ENCODE measurements at regions not wholly inside any gene's neighbourhood (a gene's known extent, or its start where the extent isn't known, plus 50 kb on each side); places are given as distances from the start of the nearest gene placed in this dataset.

DNA sequence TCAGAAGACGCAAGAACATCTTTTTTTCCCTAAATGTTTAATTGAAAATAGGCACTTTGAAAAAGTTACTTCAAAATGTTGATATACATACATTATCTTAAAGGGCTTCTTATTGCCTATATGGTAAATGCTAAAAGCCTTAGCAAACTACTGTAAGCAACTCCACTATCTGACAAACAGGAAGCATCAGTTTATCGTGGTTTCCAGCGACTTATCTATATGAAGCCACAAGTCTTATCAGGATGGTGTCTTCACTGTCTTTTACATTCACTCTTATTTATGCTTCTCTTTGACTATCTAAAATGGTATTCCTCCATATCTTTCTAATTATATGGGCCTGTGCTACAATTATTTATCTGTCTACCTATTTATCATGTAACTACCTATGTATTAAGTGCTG, 2091.9 kb downstream of the LRRC4C start:
- no peak for TF ChIP-seq POLR2AphosphoS5 (IDR thresholded peaks at IDR 0.05)
- TF ChIP-seq, protein P1, sequence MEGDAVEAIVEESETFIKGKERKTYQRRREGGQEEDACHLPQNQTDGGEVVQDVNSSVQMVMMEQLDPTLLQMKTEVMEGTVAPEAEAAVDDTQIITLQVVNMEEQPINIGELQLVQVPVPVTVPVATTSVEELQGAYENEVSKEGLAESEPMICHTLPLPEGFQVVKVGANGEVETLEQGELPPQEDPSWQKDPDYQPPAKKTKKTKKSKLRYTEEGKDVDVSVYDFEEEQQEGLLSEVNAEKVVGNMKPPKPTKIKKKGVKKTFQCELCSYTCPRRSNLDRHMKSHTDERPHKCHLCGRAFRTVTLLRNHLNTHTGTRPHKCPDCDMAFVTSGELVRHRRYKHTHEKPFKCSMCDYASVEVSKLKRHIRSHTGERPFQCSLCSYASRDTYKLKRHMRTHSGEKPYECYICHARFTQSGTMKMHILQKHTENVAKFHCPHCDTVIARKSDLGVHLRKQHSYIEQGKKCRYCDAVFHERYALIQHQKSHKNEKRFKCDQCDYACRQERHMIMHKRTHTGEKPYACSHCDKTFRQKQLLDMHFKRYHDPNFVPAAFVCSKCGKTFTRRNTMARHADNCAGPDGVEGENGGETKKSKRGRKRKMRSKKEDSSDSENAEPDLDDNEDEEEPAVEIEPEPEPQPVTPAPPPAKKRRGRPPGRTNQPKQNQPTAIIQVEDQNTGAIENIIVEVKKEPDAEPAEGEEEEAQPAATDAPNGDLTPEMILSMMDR (IDR thresholded peaks at IDR 0.05; ENCODE audit: poor library complexity, severe bottlenecking), result no peak
- TF ChIP-seq, protein P2, sequence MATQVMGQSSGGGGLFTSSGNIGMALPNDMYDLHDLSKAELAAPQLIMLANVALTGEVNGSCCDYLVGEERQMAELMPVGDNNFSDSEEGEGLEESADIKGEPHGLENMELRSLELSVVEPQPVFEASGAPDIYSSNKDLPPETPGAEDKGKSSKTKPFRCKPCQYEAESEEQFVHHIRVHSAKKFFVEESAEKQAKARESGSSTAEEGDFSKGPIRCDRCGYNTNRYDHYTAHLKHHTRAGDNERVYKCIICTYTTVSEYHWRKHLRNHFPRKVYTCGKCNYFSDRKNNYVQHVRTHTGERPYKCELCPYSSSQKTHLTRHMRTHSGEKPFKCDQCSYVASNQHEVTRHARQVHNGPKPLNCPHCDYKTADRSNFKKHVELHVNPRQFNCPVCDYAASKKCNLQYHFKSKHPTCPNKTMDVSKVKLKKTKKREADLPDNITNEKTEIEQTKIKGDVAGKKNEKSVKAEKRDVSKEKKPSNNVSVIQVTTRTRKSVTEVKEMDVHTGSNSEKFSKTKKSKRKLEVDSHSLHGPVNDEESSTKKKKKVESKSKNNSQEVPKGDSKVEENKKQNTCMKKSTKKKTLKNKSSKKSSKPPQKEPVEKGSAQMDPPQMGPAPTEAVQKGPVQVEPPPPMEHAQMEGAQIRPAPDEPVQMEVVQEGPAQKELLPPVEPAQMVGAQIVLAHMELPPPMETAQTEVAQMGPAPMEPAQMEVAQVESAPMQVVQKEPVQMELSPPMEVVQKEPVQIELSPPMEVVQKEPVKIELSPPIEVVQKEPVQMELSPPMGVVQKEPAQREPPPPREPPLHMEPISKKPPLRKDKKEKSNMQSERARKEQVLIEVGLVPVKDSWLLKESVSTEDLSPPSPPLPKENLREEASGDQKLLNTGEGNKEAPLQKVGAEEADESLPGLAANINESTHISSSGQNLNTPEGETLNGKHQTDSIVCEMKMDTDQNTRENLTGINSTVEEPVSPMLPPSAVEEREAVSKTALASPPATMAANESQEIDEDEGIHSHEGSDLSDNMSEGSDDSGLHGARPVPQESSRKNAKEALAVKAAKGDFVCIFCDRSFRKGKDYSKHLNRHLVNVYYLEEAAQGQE (IDR thresholded peaks at IDR 0.05; ENCODE audit: borderline replicate concordance), result no peak
- TF ChIP-seq SMC3 (conservative IDR thresholded peaks at IDR 0.05; ENCODE audit: poor library complexity), result no peak
- TF ChIP-seq MXI1 (conservative IDR thresholded peaks at IDR 0.05; ENCODE audit: poor library complexity, severe bottlenecking), result no peak
- TF ChIP-seq EZH2 (IDR thresholded peaks at IDR 0.05; ENCODE audit: borderline replicate concordance, insufficient read depth, low read length, poor library complexity, severe bottlenecking), result no peak
- no peak for TF ChIP-seq EP300 (conservative IDR thresholded peaks at IDR 0.05; ENCODE audit: poor library complexity, severe bottlenecking)
